Amniotic epithelial cell (primary cell): ENCODE measurements at regions not wholly inside any gene's neighbourhood (a gene's known extent, or its start where the extent isn't known, plus 50 kb on each side); places are given as distances from the start of the nearest gene placed in this dataset.

Source experiments
- DNase-seq: peaks from one replicate; pipeline ENCODE4 v3.0.0-alpha.2; 2010; ENCODE audit warnings: low read depth

GRCh38 chr9:134273647-134274046 is 52.6 kb upstream of the RXRA start:
- no peak for DNase-seq

GRCh38 chr9:134275375-134275774 is 50.9 kb upstream of the RXRA start:
- no peak for DNase-seq

GRCh38 chr9:134276453-134277245 is 49.6 kb upstream of the RXRA start:
- DNase-seq: no peak
